GM23248 (cell line): ENCODE measurements at regions not wholly inside any gene's neighbourhood (a gene's known extent, or its start where the extent isn't known, plus 50 kb on each side); places are given as distances from the start of the nearest gene placed in this dataset.

Experiments used
- EZH2 ChIP-seq: fragments of 200-600 bp; sonication (generic); IDR thresholded peaks from 2 replicates; pipeline ENCODE4 v1.6.1; 2018; ENCODE audit warnings: antibody characterized with exemption, mild to moderate bottlenecking; ENCODE audit not compliant: insufficient read depth, poor library complexity, severe bottlenecking
- EZH2phosphoT487 ChIP-seq: fragments of 200-600 bp; sonication (generic); IDR thresholded peaks from 2 replicates; pipeline ENCODE4 v1.6.1; 2018; ENCODE audit warnings: antibody characterized with exemption, moderate library complexity, mild to moderate bottlenecking, low read depth; ENCODE audit not compliant: insufficient read depth

GRCh38 chr2:134123332-134123731, 130.5 kb upstream of the MGAT5 start:
- no peak for TF ChIP-seq EZH2
- TF ChIP-seq EZH2phosphoT487 = no peak
